ENCODE measurements at regions not wholly inside any gene's neighbourhood (a gene's known extent, or its start where the extent isn't known, plus 50 kb on each side); places are given as distances from the start of the nearest gene placed in this dataset.

- TF ChIP-seq CTCF (IDR thresholded peaks at IDR 0.05): no peak
Measured at GRCh38 chr4:135553213-135553612, 1351.6 kb upstream of the PABPC4L start.

GRCh38 chr4:135552131-135552530 lies 1350.5 kb upstream of the PABPC4L start:
- no peak for TF ChIP-seq CTCF (IDR thresholded peaks at IDR 0.05)

- no peak for TF ChIP-seq CTCF (IDR thresholded peaks at IDR 0.05)
Measured at GRCh38 chr4:135548711-135549110, 1347.1 kb upstream of the PABPC4L start.

- no peak for TF ChIP-seq CTCF (IDR thresholded peaks at IDR 0.05)
Measured at GRCh38 chr4:135545616-135546317, 1344.2 kb upstream of the PABPC4L start.

GRCh38 chr4:135538698-135539097 lies 1337.1 kb upstream of the PABPC4L start:
- no peak for TF ChIP-seq CTCF (IDR thresholded peaks at IDR 0.05)

- no peak for TF ChIP-seq CTCF (IDR thresholded peaks at IDR 0.05)
Measured at GRCh38 chr4:135533053-135533452, 1331.5 kb upstream of the PABPC4L start.

GRCh38 chr4:135532132-135532531 lies 1330.5 kb upstream of the PABPC4L start:
- no peak for TF ChIP-seq CTCF (IDR thresholded peaks at IDR 0.05)

- no peak for TF ChIP-seq CTCF (IDR thresholded peaks at IDR 0.05)
Measured at GRCh38 chr4:135515295-135515694, 1313.7 kb upstream of the PABPC4L start.
